CD1c-positive myeloid dendritic cell (primary cell): ENCODE measurements at regions not wholly inside any gene's neighbourhood (a gene's known extent, or its start where the extent isn't known, plus 50 kb on each side); places are given as distances from the start of the nearest gene placed in this dataset.

ENCODE experiments used
- DNase-seq: peaks from one replicate; pipeline ENCODE4 v3.0.0-alpha.2; 2016; ENCODE audit errors: extremely low spot score

DNA sequence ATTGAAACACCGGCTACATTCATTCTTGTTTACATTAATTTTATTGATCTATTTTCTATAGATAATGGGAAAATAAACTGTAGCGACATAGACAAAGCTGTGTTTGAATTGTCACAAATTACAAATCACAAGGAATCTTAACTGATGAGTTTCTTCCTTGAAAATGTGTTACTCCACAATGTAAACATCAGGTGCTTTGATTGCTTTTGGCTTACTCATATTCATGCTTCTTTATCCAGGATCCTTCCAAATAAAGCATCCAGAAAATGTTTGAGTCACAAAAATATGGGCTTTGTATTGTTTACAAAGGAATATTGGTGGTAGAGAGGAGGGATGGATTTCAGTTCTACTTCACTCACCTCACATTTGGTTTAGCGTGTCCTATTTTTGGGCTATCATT, 64.0 kb downstream of the BMP2 start:
- DNase-seq: no peak

DNA sequence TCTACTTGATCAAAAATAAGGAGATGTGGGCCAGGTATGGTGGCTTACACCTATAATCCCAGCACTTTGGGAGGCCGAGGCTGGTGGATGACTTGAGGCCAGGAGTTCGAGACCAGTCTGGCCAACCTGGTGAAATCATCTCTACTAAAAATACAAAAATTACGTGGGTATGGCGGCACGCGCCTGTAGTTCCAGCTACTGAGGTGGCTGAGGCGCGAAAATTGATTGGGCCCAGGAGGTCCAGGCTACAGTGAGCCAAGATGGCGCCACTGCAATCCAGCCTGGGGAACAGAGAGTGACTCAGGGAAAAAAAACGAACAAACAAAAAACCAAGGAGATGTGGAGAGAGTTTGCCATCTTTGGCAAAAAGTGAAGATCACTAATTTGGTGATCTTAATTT, 65.3 kb downstream of the BMP2 start:
- DNase-seq: no peak

DNA sequence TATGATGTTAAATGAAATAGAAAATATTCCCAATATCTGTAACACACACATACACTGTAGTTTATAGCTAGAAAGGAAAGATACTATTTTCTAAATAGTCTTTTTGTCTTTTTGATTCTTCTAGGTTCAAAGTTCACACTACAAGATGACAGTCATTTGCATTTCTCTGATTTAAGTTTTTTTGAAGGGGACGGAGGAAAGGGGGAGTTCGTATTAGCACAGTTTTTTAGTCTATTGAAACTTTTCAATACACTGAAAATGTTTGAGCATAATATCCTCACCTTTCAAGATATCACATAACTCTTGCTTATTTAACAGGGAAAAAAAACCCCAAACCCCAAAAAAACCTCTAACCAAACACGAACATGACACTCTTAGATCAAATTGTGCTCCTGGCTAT, 68.1 kb downstream of the BMP2 start:
- no peak for DNase-seq

DNA sequence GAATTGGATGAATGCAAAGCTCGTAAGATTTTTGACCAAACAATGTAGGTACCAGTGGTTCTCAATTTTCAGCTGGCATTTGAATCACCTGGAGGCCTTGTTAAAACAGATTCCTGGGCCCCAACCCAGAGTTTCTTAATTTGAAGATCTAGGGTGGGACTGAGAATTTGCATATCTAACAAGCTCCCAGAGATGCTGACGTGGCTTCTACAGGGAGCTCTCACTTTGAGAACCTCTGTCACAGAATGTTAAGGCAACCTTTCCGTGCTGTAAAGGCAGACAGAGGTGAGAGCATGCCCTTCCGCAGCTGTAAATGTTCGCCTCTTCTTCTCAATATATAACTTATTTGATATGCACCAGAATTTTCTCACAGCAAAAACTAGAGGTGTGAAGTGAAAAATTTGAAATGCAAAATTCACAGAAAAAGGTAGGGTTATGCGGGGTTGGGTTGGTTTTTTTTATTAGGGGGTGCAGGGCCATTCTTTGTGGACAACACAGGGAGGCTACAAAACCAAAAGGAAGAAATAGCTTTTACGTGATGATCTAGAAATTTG, 69.4 kb downstream of the BMP2 start:
- no peak for DNase-seq

DNA sequence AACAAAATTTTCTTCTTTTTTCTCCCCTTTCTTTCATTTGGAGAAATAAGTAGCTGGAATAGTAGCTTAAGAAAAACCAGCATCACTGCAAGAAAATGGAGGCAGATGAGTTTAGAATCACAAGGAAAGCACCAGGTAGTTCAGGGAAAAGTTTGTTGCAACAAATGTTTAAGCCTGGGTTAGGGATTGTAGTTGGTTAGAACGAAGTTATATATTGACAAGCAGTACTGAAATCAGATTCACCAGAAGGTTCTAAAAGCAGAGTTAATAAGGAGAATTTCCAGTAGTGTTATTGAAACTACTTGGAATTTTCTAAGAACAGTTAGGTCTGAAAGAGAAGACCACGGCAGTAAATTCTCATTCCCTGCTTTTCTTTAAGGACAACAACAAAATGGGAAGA, 70.2 kb downstream of the BMP2 start:
- DNase-seq: no peak

DNA sequence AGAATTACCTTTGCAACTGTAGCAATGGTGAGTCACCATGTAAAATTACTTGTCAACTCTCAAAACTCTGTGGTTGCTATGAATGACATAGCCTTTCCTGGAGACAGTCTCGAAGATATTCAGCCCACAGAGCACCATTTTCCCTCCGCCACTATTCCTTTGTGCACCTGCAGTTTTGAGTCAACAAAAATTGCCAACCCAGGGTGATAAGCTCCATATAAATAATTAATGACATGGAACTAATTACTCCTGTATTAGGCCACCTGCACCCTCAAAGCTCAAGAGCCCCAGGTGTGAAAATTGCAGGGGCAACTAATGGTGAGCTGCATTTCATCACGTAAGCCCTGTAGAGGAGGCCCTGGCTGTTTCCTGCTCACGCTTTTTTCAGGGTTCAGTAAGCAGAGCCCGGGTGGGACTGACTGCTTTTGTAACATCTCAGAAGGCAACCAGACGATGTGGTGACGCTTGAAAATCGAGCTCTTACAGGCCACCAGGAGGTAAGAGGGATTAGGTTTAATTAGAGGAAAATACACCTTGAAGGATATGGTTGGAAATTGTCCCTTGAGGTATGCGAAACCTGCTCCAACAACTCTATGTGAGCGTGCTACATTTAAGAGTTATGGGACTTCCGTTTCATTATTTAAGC, 70.8 kb downstream of the BMP2 start:
- no peak for DNase-seq

DNA sequence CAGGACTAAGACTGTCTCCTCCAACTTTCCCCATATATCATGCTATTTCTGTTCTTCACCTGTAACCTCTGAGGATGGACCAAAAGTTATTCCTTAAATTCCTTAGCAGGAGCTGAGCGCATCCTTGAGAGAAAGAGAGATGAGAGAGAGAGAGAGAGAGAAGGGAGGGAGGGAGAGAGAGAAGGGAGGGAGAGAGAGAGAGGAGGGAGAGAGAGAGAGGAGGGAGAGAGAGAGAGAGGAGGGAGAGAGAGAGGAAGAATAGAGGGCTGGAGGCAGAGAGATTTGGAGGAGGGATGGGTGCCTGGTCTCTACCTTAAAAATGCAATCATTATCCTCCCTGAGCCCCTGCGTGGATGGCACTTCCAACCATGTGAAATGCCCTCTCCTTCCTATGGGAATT, 73.6 kb downstream of the BMP2 start:
- no peak for DNase-seq

DNA sequence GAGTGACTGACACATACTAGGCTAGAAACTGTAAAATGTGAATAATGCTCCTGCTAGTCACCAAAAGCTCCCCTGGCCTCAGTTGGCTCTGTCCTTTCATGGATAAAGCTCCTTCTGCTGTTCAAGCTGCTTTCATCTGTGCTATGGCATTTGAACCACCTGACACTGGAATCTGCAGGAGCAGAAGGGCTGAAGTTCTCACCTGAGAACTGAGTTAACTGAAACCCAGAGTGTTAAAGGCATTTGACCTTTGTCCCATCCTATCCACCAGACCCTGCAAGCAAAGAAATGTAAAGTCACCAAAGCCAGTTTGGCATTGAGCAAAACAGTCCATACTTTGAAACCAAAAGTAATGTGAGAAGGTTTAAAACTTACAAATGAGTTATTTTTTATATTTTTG, 77.7 kb downstream of the BMP2 start:
- no peak for DNase-seq

DNA sequence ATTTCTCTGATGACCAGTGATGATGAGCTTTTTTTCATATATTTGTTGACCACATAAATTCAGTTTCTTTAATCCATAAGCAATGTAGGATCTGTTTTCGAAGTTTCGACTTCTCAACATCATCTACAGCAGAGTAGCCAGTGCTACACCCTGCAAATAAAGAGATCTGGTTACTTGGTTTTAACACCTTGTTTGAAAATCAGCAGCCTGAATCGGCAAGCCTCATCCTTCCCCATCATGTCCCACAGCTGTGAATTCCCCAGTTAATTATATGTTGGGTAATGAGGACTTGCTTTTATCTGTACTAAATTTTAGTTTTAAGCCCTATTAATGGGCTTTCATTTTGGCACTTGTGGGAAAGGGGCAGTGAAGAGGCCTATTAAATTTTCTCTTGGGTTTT, 80.6 kb downstream of the BMP2 start:
- no peak for DNase-seq

DNA sequence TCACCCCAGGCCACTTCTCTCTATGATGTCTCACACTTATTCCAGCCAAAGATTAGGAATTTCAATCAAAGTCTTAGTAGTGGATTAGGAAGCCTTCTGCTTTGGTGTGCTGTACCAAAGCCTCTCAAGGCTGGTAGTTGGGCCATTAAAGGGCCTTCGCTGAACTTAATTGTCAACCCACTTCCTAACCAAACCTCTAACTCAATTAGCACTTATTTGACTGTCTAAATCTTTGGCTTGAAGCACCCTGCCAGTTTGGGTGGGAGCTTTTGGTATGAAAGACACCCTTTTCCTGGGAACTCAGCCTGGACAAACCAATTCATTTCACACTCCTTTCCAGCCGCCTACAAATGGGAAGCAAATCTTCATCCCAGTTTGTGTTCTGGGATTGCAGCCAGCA, 81.5 kb downstream of the BMP2 start:
- DNase-seq: no peak

DNA sequence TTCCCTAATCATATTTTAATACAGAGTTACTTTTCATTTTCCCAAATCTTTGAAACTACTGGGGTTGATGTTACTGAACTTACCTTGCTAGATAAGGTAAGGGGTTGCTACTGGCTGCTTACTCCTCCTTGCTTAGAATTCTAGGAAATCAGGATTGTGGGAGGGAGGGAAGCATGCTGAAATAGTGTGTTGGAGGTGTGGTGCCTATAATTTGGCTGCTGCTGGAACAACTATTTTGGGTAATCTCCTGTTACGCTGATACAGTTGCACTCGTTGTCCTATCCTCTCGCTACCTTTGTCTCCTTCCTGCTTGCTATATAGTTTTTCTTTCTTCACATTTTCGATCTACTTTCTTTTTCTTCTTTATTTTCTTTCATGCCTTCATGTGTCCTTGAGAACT, 83.7 kb downstream of the BMP2 start:
- DNase-seq: no peak

DNA sequence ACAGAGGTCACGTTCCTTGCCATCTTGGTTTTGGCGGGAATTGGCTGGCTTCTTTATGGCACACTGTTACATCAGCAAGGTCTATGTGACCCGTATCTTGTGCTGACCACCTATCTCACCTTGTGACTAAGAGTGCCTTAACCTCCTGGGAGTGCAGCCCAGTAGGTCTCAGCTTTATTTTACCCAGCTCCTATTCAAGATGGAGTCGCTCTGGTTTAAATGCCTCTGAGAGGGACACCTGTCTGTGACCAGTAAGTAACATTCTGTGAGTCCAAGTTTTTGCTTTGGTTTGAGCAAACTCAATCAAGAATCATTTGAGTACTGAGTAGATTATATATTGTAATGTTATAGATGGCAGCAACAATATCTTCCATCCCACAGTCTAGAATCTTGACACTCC, 85.0 kb downstream of the BMP2 start:
- no peak for DNase-seq

DNA sequence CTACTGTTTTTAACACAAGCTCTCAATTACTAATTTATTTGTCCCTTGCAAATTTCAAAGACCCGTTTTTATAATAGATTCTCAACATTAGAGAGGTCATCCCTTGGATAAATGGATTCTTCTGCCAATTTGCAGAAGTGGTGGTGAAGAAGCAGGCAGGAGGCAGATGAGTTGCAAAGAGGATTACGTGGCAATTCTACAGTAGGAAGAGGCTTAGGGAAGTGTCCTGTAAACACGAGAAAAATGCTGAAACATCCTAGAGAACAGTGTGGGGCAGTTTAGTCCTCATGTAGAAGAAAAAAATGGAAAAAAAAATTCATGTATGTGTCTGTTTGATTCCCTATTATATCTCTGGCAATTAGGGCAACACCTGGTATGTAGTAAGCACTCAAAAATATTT, 87.6 kb downstream of the BMP2 start:
- DNase-seq: peak; percentile 32

DNA sequence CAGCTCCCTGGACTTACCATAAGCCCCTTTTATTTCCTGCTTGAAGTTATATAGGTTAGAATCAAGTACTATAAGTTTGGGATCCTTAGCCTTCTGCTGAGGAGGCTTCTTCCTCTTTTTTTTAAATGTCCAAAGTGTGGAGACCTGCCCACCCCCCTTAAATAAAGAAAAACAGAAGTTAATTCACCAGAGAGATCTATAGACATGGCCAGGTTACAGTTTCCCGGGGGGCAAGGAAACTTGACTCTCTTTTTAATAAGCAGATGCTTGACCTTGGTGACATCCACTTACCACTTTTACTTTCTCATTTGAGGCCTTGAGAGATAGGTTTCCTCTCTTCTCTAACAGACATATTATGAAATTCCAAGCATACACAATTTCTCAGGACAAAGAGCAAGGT, 88.3 kb downstream of the BMP2 start:
- no peak for DNase-seq

DNA sequence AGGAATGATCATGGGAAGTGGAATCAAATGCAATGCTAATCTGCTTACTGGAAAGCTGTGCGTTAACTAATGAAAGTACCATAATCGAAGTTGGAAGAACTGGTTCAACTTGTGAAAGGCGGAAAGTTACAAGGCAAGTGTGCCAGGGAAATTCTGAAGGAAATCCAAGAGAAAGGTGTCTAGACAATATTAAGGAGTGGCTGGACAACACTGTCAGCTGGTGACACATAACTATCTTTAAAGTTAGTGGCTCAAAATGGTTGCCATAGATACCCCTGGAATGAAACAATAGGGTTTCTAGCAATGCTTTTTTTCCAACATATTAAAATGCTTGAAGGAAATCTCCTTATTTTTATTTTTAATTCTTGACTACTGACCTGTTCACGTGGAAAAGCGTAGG, 90.4 kb downstream of the BMP2 start:
- DNase-seq: no peak

DNA sequence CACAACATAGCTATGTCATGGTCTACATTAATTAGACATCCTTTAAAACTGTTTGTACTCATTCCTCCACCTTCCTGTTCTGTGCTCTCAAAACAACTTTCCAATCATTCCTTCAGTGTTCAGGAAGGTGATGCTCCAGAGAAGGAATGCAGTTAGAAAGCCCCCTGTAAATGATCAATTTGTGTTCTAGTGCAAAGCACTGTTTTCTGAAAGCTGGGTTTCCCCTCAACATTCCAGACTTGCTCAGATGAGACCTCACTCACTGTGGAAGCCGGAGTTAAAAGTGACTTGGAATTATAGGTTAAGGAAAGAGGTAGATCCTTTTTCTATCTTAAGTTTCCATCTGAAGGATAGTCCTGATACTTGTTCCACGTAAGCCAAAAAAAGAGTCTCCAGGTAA, 95.9 kb downstream of the BMP2 start:
- no peak for DNase-seq

DNA sequence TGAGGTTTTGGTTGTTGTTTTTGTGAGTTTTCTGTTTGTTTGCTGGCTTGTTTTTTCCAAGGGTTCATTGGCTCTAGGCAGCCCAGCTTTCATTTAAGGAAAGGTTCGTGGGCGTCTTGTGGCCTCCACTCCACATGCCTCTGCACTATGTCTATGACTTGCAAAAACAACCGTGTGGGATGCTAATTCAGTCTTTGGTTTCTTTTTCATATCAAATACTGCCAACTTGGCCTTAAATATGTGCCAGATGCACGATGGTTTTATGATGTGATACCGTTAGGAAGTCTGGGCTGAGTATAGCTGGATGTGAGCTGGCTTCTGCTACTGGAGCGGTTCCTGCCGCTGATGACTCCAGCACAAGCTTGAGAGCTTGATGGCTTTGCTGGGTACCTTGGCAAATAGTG, 96.3 kb downstream of the BMP2 start:
- no peak for DNase-seq

DNA sequence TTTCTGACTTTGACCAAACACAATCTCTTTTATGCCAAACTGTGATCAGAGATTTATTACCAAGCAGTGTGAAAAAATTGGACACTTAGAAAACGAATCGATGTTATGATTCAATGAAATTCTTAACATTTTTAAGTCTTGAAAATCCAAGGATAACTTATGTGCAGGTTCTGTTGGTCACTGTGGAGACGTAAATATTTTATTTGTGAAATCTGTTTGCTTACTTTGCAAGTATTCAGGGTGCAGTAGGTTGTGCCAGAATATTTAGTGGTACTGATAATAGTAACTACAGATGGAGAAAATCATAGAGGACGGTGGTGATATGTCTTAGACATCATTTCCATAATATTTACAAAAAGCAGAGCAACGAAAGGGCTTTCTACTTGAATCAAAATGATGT, 97.3 kb downstream of the BMP2 start:
- DNase-seq: no peak

DNA sequence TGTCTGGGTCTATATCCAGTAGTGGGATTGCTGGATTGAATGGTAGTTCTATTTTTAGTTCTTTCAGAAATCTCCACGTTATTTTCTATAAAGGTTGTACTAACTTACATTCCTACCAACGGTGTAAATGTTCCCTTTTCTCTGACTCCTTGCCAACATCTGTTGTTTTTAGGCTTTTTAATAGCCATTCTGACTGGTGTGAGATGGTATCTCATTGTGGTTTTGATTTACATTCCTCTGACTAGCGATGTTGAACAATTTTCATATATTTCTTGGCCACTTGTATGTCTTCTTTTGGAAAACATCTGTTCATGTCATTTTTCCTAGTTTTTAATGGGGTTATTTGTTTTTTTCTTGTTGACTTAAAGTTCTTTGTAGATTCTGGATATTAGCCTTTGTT, 99.3 kb downstream of the BMP2 start:
- DNase-seq: no peak

DNA sequence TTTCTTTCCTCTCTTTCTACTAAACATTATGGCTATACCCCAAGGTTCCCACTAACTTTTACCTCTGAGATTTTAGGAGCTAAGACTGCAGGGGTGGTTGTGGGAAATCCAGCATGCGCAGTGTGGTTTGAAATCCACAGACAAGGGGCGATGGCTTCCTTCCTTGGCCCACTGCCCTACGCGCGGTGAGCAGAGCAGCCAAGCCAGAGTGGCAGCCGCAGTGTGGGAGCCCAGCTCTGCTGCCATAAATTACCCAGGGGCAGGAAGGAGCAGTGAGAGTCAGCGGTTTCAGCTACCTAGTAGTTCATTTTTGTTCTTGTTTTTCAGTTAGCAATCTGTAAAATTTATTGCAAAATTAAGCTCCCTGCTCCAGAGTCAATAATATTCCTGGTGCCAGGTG, 101.4 kb downstream of the BMP2 start:
- no peak for DNase-seq

DNA sequence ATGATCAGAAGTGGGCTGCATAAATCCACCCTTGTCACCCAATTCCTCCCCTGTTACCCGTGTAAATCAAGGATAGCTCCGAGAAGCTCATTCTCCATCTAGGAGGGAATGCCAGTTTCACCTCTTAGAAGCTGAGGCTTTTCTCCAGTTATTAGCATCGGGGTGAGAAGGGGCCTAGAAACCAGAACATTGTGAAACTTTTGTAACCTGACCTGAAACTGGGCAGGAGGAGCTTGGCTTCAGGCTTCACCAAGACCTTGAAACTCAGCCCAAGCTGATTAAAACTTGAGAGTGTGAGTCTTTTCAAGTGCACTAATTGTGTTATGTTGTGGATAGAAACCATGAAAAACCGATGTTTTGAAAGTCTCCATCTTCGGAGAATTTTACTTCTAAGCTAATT, 103.1 kb downstream of the BMP2 start:
- DNase-seq: no peak

DNA sequence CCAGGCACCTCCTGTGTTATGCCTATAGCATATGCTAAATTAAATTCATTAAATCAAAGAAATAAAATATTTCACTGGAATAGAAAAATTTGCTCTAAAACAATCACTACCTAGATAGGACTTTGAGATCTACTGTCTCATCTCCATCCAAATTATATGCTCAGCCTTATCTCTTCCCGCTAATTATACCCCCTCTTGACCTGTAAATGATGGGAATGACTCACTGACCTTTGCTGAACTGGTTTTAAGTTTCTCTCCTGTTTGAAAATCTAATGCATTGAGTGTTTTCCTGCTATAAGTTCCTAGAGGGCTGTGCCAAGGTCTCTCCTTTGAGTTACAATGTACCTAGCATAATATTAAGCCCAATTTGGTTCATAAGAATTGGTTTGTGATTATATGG, 110.1 kb downstream of the BMP2 start:
- no peak for DNase-seq

DNA sequence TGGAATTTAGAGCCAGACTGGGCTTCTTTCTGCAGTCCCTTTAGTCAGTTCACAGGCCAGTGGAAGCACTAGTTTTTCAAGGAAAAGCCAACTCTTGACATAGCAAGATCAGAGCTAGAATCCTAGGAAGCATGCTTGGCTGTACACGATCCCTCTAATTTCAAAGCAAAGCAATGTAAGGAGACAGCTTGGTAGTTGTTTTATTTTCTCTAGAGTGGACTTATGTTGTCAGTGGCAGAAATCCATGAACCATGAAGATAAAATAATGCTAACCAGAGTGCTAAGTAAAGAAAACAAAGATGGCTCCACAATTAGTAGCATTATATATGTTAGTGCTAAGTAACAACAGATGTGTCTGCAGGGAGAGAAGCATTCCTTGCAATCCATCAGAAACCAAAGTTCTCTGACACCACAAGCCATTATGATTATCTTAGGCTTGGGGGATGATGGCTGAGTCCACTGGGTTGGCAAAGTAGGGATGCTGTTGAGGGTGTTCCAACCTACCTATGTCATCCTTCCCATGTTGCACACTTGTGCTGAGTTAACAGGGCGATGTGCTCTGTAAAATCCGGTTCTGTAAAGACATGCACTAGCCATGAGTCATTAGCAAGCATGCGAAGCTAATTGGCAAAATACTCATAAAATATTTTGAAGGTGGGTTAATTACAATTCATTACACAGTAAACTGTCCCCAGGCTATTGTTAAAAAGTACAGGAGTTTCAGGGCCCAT, 115.2 kb downstream of the BMP2 start:
- no peak for DNase-seq

DNA sequence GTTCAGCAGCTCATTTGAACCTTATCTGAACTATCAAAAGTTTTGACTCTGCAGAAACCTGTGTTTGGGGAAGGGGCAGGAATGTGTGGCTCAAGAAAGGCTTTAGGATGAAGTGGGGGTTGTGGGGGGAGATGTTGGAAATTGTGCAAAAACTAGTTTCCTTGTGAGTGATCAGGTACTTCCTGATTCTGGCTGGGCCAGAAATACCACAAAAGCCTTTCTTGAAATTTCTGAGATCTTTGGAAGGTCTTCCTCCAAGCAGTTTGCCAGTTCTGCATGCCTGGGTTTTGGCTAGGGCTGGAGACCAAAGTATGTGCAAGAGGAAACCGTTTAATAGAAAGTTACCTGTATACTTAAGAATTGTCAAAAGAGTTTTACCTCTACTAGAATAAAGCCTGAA, 116.6 kb downstream of the BMP2 start:
- peak; percentile 21 for DNase-seq
